ENCODE measurements at regions not wholly inside any gene's neighbourhood (a gene's known extent, or its start where the extent isn't known, plus 50 kb on each side); places are given as distances from the start of the nearest gene placed in this dataset.

DNA sequence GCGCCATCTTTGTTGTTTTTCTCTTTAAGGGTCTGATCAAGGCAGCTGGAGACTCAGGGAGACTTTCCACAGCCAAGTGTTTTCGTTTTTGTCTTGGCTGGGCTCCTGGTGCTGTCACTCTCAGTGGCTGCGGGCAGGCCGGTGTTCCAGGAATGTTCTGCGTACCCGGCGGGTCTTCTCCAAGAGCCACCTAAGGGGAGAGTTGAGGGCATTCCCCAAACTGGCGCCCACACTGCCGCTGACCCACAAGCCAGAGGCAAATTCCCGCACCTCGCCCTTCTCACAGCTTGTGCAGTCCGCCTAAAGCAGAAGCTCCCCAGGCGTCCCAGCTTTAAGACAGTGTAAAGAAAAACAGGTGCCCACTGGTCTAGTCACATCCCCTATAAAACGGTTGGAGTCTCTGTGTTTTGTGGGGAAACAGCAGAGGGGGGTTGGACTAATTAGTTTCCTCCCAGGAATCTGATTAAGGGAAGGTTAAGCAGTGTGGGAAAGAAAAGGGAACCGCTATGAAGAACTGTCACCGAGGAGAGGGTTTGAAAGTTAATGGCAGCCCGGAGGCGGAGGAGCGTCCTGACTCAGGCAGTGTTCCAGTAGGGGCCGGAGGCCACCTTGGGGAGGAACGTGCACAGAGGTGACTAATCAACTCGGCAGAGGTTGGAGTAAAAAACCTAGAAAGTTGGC lies 224.5 kb downstream of the SLC4A3 start:
- FAIRE-seq, result no peak
- TF ChIP-seq, protein P1, sequence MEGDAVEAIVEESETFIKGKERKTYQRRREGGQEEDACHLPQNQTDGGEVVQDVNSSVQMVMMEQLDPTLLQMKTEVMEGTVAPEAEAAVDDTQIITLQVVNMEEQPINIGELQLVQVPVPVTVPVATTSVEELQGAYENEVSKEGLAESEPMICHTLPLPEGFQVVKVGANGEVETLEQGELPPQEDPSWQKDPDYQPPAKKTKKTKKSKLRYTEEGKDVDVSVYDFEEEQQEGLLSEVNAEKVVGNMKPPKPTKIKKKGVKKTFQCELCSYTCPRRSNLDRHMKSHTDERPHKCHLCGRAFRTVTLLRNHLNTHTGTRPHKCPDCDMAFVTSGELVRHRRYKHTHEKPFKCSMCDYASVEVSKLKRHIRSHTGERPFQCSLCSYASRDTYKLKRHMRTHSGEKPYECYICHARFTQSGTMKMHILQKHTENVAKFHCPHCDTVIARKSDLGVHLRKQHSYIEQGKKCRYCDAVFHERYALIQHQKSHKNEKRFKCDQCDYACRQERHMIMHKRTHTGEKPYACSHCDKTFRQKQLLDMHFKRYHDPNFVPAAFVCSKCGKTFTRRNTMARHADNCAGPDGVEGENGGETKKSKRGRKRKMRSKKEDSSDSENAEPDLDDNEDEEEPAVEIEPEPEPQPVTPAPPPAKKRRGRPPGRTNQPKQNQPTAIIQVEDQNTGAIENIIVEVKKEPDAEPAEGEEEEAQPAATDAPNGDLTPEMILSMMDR (IDR thresholded peaks at IDR 0.05; ENCODE audit: insufficient read depth, missing control alignments), result no peak
- no peak for DNase-seq (ENCODE audit: insufficient read length, low spot score)

DNA sequence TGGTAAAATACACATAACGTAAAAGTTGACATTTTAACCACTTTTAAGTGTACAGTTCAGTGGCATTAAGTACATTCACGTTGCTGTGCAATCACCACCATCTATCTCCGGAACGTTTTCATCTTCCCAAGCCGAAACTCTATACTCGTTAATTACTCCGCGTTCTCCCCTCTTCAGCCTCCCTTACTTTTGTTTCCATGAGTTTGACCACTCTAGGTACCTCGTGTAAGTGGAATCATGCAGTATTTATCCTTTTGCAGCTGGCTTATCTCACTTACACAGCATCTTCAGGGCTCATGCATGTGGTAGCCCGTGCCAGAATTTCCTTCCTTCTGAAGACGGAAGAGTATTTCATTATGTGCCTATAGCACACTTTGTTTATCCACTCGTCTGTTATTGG lies 225.2 kb downstream of the SLC4A3 start:
- no peak for DNase-seq (ENCODE audit: insufficient read length, low spot score)
- TF ChIP-seq, protein P1 (IDR thresholded peaks at IDR 0.05; ENCODE audit: insufficient read depth, missing control alignments), result no peak
- no peak for FAIRE-seq

DNA sequence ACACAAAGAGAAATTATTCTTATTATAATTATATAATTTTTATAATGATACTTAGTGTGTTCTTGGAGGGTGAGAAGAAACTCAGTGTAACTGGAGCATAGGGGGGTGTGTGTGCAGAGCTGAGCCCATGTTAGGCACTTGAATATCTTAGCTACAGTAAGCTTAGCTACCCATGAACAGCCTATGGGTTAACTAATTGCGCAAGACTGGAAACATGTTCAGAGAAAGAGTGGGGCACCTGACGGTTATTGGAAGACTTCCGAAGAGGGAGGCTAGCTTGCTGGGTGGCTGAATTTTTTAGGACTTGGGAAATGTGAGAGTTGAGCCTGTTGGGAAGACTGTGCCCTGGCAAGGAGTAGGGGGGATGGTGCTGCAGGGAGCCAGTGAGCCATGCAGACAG lies 229.2 kb downstream of the SLC4A3 start:
- DNase-seq (ENCODE audit: insufficient read length, low spot score) (no peak), FAIRE-seq (no peak)
- TF ChIP-seq, protein P1 (IDR thresholded peaks at IDR 0.05; ENCODE audit: insufficient read depth, missing control alignments), result no peak

DNA sequence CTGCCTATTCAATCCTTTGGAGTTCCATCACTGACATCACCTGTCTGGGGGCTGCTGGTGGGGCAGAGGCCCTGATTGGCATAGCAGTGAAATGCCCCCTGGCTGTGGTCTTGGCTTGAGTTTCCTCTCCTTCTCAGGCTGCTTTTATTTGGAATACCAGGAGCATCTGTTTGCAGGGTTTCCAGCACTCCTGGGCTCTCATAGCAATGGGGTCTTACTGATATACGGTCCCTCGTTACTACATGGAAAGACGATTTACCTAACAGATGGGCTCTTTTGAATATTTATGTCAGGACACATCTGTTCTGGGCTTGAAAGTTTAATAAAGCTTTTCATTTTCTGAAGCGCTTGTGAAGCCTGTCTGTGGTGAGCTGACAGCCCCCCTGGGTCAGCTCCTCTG lies 230.3 kb downstream of the SLC4A3 start:
- DNase-seq (ENCODE audit: insufficient read length, low spot score) (no peak), FAIRE-seq (no peak)
- TF ChIP-seq, protein P1 (IDR thresholded peaks at IDR 0.05; ENCODE audit: insufficient read depth, missing control alignments), result no peak

DNA sequence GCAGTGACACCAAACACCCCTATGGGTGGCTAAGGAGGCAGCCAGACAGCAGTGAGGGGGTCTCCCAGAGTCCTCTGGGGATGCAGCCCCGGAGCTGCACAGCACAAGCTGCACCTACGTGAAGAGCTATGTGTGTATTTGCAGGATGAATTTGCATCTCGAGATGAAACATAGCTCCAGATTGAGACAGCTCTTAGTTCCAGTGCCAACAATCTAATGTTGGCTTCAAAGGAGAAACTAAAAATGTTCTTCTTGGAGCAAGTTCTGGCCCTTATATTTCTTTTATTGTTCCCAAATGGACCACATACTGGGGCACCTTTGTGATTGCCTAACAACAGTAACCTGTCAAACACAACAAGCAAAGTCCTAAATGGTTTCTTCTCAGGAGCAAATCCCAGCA lies 233.9 kb downstream of the SLC4A3 start:
- no peak for FAIRE-seq
- DNase-seq (ENCODE audit: insufficient read length, low spot score), result no peak
- TF ChIP-seq, protein P1 (IDR thresholded peaks at IDR 0.05; ENCODE audit: insufficient read depth, missing control alignments), result no peak

DNA sequence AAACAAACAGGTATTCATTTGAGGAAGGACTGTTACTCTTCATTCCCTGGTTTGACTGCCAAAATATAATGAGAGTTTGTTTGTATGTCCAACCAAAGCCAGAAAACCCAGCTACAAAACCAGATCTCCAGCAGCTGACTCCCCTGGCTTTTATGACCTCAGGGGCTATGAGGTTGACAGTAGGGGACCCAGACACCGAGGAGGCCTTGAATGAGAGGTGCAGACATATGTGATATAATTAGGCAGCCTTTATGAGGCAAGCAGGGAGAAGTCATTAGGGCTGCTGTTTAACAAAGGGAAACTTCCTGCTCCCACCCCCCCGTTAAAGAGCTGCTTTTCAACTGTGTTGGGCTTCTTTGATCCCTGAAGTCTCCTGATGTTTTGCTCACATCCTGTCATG lies 236.7 kb downstream of the SLC4A3 start:
- no peak for DNase-seq (ENCODE audit: insufficient read length, low spot score)
- FAIRE-seq, result no peak
- TF ChIP-seq, protein P1 (IDR thresholded peaks at IDR 0.05; ENCODE audit: insufficient read depth, missing control alignments), result no peak

DNA sequence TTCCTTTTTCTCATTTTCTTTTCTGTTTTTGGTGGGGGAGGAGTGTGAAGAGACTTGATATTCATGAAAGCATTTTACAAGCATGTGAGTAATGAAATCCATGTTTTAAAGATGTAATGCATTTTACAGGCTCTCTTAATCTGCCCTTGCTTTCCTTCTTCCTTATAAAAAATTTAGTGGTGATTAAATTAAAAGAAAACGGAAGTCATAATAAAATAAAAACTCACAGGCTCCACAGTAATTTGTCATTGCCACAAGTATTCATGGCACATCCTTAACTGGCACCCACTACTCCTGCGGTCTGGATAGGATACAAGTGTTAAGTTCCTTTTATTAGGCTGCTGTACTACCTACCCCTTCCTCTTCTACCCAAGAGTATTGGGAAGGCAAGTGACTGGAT lies 241.2 kb downstream of the SLC4A3 start:
- no peak for FAIRE-seq
- TF ChIP-seq, protein P1 (IDR thresholded peaks at IDR 0.05; ENCODE audit: insufficient read depth, missing control alignments), result no peak
- DNase-seq (ENCODE audit: insufficient read length, low spot score), result no peak
